Uterus (tissue), 3 donors: ENCODE measurements at regions not wholly inside any gene's neighbourhood (a gene's known extent, or its start where the extent isn't known, plus 50 kb on each side); places are given as distances from the start of the nearest gene placed in this dataset.
A peak's percentile ranks its signal among the peaks of the same experiment; 100 is the strongest.

Experiments used
- DNase-seq, 2 donors: peaks; one replicate each; pipeline ENCODE4 v3.0.0-alpha.2; 2019 to 2020
- H3K27ac ChIP-seq, 2 donors: fragments of 200-600 bp; sonication (generic); 1 replicate in 1 of 2; 2 replicates in 1 of 2; pipeline ENCODE4 v1.5.1; 2016 to 2018
- H3K27me3 ChIP-seq, 2 donors: fragments of 200-600 bp; sonication (generic); one replicate each; pipeline ENCODE4 v1.5.1; 2018 to 2019; ENCODE audit warnings: control low read depth in 1 of 2
- H3K36me3 ChIP-seq, 2 donors: fragments of 200-600 bp; sonication (generic); one replicate each; pipeline ENCODE4 v1.5.1; 2019; ENCODE audit warnings: control low read depth in 1 of 2
- H3K4me1 ChIP-seq, 2 donors: fragments of 200-600 bp; sonication (generic); one replicate each; pipeline ENCODE4 v1.5.1; 2018 to 2019; ENCODE audit warnings: control low read depth in 1 of 2
- H3K4me3 ChIP-seq, 2 donors: fragments of 200-600 bp; sonication (generic); 1 replicate in 1 of 2; 2 replicates in 1 of 2; pipeline ENCODE4 v1.5.1; 2018 to 2019; ENCODE audit warnings: mild to moderate bottlenecking in 1 of 2
- H3K9me3 ChIP-seq, 2 donors: fragments of 200-600 bp; sonication (generic); one replicate each; pipeline ENCODE4 v1.5.1; 2019; ENCODE audit warnings: control low read depth in 1 of 2
- CTCF ChIP-seq, 4 experiments: fragments of 200-600 bp in 2 of 4; fragments of 450-650 bp in 2 of 4; sonication (generic) in 2 of 4; IDR thresholded peaks; one replicate each; pipeline ENCODE4 v1.5.1; 2016 to 2019; ENCODE audit warnings: antibody characterized with exemption in 4 of 4, mild to moderate bottlenecking in 2 of 4, moderate library complexity in 1 of 4
- POLR2A ChIP-seq, 2 donors: fragments of 450-650 bp; IDR thresholded peaks; one replicate each; pipeline ENCODE4 v1.6.1; 2016; ENCODE audit warnings: antibody characterized with exemption in 2 of 2, mild to moderate bottlenecking in 1 of 2, moderate library complexity in 1 of 2
- intact Hi-C: fragments of 100-400 bp; cut with DNase I; formaldehyde crosslinking; loops from one replicate; pipeline ENCODE4 v1.15.1; 2023; ENCODE audit warnings: low total_unique reads
- donor health status: DM: yes; HTN: yes; CAD: no.

- H3K4me3 ChIP-seq: peak overlapping the region; percentile 38 to 41
- H3K36me3 ChIP-seq: no peaks in the 10 kb centered on the region
- intact Hi-C loops: no loop called here
- DNase-seq: no peak
- H3K4me1 ChIP-seq: no peaks in the 10 kb centered on the region
- no peaks in the 10 kb centered on the region for H3K27me3 ChIP-seq
- TF ChIP-seq CTCF (IDR thresholded peaks at IDR 0.05) (no peak), POLR2A (IDR thresholded peaks at IDR 0.05) (no peak)
- no peaks in the 10 kb centered on the region for H3K9me3 ChIP-seq
- H3K27ac ChIP-seq: no peak overlapping the region
These were observed 157.0 kb upstream of the FRMD4B start for GRCh38 chr3:69542805-69543429.

GRCh38 chr3:69542089-69542804 lies 156.4 kb upstream of the FRMD4B start:
- TF ChIP-seq CTCF (IDR thresholded peaks at IDR 0.05): no peak
- TF ChIP-seq POLR2A (IDR thresholded peaks at IDR 0.05): no peak
- intact Hi-C loops: no loop called here
- Histone ChIP-seq H3K27me3 (no peaks in the 10 kb centered on the region), H3K4me3 (peak overlapping the region; percentile 38 to 41), H3K9me3 (no peaks in the 10 kb centered on the region), H3K27ac (no peak overlapping the region), H3K4me1 (no peaks in the 10 kb centered on the region), H3K36me3 (no peaks in the 10 kb centered on the region)
- DNase-seq: no peak

- Histone ChIP-seq H3K9me3 (no peaks in the 10 kb centered on the region), H3K36me3 (no peaks in the 10 kb centered on the region), H3K4me3 (peak overlapping the region; percentile 38 to 41), H3K27ac (no peak overlapping the region), H3K4me1 (no peaks in the 10 kb centered on the region), H3K27me3 (no peaks in the 10 kb centered on the region)
- DNase-seq: no peak
- intact Hi-C loops: no loop called here
- TF ChIP-seq POLR2A (IDR thresholded peaks at IDR 0.05) (no peak), CTCF (IDR thresholded peaks at IDR 0.05) (no peak)
These were observed 155.8 kb upstream of the FRMD4B start for GRCh38 chr3:69541711-69542088.

- Histone ChIP-seq H3K27me3 (no peaks in the 10 kb centered on the region), H3K4me3 (no peak overlapping the region), H3K36me3 (no peaks in the 10 kb centered on the region), H3K4me1 (no peaks in the 10 kb centered on the region), H3K27ac (no peak overlapping the region), H3K9me3 (no peaks in the 10 kb centered on the region)
- intact Hi-C loops: no loop called here
- DNase-seq: no peak
- no peak for TF ChIP-seq CTCF (IDR thresholded peaks at IDR 0.05)
- TF ChIP-seq POLR2A (IDR thresholded peaks at IDR 0.05): no peak
These were observed 155.1 kb upstream of the FRMD4B start for GRCh38 chr3:69540706-69541581.

GRCh38 chr3:69539134-69539533 lies 153.2 kb upstream of the FRMD4B start:
- no peaks in the 10 kb centered on the region for H3K36me3 ChIP-seq
- no peaks in the 10 kb centered on the region for H3K4me1 ChIP-seq
- H3K27ac ChIP-seq: no peak overlapping the region
- TF ChIP-seq POLR2A (IDR thresholded peaks at IDR 0.05): no peak
- no peak for TF ChIP-seq CTCF (IDR thresholded peaks at IDR 0.05)
- H3K4me3 ChIP-seq: no peak overlapping the region
- intact Hi-C loops: no loop called here
- no peak for DNase-seq
- no peaks in the 10 kb centered on the region for H3K27me3 ChIP-seq
- H3K9me3 ChIP-seq: no peaks in the 10 kb centered on the region
